ENCODE measurements at regions not wholly inside any gene's neighbourhood (a gene's known extent, or its start where the extent isn't known, plus 50 kb on each side); places are given as distances from the start of the nearest gene placed in this dataset.

DNA sequence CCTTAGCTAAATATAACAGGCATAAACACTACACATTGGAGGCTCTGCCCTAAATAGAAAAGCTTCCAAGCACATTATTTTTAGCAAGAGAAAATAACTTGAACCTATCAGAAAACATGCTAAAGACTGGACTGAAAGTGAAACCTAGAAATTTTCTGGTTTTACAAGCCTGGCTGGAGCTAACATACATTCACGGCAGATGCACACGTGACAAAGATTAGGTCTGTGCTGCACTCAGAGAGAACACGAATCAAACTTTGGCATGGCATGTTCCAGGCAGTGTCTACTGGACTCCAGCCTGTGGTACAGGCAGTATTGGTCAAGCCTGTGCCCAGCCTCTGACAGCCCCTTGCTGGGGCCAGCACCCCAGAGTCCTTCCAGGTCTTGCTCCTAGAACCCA is 94.1 kb upstream of the PCBD1 start:
- TF ChIP-seq CTCF (IDR thresholded peaks at IDR 0.05) (no peak), POLR2A (IDR thresholded peaks at IDR 0.05) (no peak), EP300 (IDR thresholded peaks at IDR 0.05) (no peak)

Measured in ovary (tissue), 3 donors.